ENCODE measurements at regions not wholly inside any gene's neighbourhood (a gene's known extent, or its start where the extent isn't known, plus 50 kb on each side); places are given as distances from the start of the nearest gene placed in this dataset.

GRCh38 chr18:45539491-45539891 lies 75.8 kb upstream of the SLC14A2 start:
- in situ Hi-C loops (cut with MboI; ENCODE audit: low pct_unique_long_range_greater_than_20kb, low sequenced_read_pairs, unreplicated experiment), result no loop called here
- no peak for DNase-seq (ENCODE audit: low spot score)
- TF ChIP-seq, protein P1, sequence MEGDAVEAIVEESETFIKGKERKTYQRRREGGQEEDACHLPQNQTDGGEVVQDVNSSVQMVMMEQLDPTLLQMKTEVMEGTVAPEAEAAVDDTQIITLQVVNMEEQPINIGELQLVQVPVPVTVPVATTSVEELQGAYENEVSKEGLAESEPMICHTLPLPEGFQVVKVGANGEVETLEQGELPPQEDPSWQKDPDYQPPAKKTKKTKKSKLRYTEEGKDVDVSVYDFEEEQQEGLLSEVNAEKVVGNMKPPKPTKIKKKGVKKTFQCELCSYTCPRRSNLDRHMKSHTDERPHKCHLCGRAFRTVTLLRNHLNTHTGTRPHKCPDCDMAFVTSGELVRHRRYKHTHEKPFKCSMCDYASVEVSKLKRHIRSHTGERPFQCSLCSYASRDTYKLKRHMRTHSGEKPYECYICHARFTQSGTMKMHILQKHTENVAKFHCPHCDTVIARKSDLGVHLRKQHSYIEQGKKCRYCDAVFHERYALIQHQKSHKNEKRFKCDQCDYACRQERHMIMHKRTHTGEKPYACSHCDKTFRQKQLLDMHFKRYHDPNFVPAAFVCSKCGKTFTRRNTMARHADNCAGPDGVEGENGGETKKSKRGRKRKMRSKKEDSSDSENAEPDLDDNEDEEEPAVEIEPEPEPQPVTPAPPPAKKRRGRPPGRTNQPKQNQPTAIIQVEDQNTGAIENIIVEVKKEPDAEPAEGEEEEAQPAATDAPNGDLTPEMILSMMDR (IDR thresholded peaks at IDR 0.05; ENCODE audit: extremely low read depth, insufficient read depth, missing control alignments), result no peak

DNA sequence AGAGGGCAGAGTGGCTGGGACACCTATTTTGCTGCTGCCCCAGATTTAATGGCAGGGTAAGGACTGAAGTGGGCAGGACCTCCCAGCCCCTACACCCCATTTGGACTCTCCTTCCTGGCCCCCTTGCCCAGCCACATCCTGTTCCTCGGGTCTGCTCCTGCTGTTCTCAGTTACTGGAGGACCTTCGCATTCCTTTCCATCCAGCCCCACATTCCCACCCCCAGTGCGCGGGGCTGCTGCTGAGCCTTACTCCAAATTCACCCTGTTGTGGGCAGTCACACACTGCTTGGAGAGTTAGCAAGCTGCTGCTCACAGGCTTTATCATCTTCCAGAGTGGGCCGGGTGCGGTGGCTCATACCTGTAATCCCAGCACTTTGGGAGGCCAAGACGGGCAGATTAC lies 75.2 kb upstream of the SLC14A2 start:
- DNase-seq (ENCODE audit: low spot score), result no peak
- in situ Hi-C loops (cut with MboI; ENCODE audit: low pct_unique_long_range_greater_than_20kb, low sequenced_read_pairs, unreplicated experiment), result no loop called here
- TF ChIP-seq, protein P1 (IDR thresholded peaks at IDR 0.05; ENCODE audit: extremely low read depth, insufficient read depth, missing control alignments), result no peak

DNA sequence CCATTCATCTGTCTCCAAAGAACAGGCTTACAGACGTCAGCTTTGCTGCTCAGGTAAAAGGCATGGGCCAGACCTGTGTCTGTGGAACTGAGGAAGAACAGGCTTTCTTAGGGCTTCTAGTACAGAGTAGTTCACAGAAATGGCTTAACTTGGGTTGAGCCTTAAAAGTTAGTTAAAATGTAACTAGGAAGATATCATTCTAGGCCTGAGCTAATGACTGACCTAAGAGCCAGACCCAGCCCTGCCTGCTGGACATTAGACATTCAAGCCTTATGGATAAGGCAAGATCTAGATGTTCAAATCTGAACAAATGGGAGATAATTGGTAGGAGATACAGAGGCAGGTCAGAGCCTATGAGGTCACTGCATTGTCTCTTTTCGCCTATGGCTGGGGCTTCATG lies 73.9 kb upstream of the SLC14A2 start:
- no peak for DNase-seq (ENCODE audit: low spot score)
- TF ChIP-seq, protein P1 (IDR thresholded peaks at IDR 0.05; ENCODE audit: extremely low read depth, insufficient read depth, missing control alignments), result no peak
- in situ Hi-C loops (cut with MboI; ENCODE audit: low pct_unique_long_range_greater_than_20kb, low sequenced_read_pairs, unreplicated experiment), result no loop called here

GRCh38 chr18:45542043-45542442 lies 73.2 kb upstream of the SLC14A2 start:
- TF ChIP-seq, protein P1 (IDR thresholded peaks at IDR 0.05; ENCODE audit: extremely low read depth, insufficient read depth, missing control alignments), result no peak
- in situ Hi-C loops (cut with MboI; ENCODE audit: low pct_unique_long_range_greater_than_20kb, low sequenced_read_pairs, unreplicated experiment), result no loop called here
- no peak for DNase-seq (ENCODE audit: low spot score)

GRCh38 chr18:45547910-45548309 lies 67.4 kb upstream of the SLC14A2 start:
- in situ Hi-C loops (cut with MboI; ENCODE audit: low pct_unique_long_range_greater_than_20kb, low sequenced_read_pairs, unreplicated experiment), result no loop called here
- TF ChIP-seq, protein P1 (IDR thresholded peaks at IDR 0.05; ENCODE audit: extremely low read depth, insufficient read depth, missing control alignments), result no peak
- DNase-seq (ENCODE audit: low spot score), result no peak

GRCh38 chr18:45548614-45549013 lies 66.7 kb upstream of the SLC14A2 start:
- in situ Hi-C loops (cut with MboI; ENCODE audit: low pct_unique_long_range_greater_than_20kb, low sequenced_read_pairs, unreplicated experiment), result no loop called here
- no peak for DNase-seq (ENCODE audit: low spot score)
- TF ChIP-seq, protein P1 (IDR thresholded peaks at IDR 0.05; ENCODE audit: extremely low read depth, insufficient read depth, missing control alignments), result no peak

- TF ChIP-seq, protein P1 (IDR thresholded peaks at IDR 0.05; ENCODE audit: extremely low read depth, insufficient read depth, missing control alignments), result no peak
- no peak for DNase-seq (ENCODE audit: low spot score)
- in situ Hi-C loops (cut with MboI; ENCODE audit: low pct_unique_long_range_greater_than_20kb, low sequenced_read_pairs, unreplicated experiment), result no loop called here
Measured at GRCh38 chr18:45549290-45549689, 66.0 kb upstream of the SLC14A2 start.

Measured in GM13977 (cell line).